Uterus (tissue), 2 donors: ENCODE measurements at regions not wholly inside any gene's neighbourhood (a gene's known extent, or its start where the extent isn't known, plus 50 kb on each side); places are given as distances from the start of the nearest gene placed in this dataset.

Experiments used
- POLR2A ChIP-seq, 2 donors: fragments of 450-650 bp; IDR thresholded peaks; one replicate each; pipeline ENCODE4 v1.6.1; 2016; ENCODE audit warnings: antibody characterized with exemption in 2 of 2, mild to moderate bottlenecking in 1 of 2, moderate library complexity in 1 of 2
- TF ChIP-seq, protein P1 (sequence below), 4 experiments: fragments of 200-600 bp in 2 of 4; fragments of 450-650 bp in 2 of 4; sonication (generic) in 2 of 4; IDR thresholded peaks; one replicate each; pipeline ENCODE4 v1.5.1; 2016 to 2019; ENCODE audit warnings: antibody characterized with exemption in 4 of 4, mild to moderate bottlenecking in 2 of 4, moderate library complexity in 1 of 4

GRCh38 chr14:96674121-96674520, 123.1 kb upstream of the VRK1 start:
- TF ChIP-seq POLR2A (IDR thresholded peaks at IDR 0.05) = no peak
- TF ChIP-seq, protein P1, sequence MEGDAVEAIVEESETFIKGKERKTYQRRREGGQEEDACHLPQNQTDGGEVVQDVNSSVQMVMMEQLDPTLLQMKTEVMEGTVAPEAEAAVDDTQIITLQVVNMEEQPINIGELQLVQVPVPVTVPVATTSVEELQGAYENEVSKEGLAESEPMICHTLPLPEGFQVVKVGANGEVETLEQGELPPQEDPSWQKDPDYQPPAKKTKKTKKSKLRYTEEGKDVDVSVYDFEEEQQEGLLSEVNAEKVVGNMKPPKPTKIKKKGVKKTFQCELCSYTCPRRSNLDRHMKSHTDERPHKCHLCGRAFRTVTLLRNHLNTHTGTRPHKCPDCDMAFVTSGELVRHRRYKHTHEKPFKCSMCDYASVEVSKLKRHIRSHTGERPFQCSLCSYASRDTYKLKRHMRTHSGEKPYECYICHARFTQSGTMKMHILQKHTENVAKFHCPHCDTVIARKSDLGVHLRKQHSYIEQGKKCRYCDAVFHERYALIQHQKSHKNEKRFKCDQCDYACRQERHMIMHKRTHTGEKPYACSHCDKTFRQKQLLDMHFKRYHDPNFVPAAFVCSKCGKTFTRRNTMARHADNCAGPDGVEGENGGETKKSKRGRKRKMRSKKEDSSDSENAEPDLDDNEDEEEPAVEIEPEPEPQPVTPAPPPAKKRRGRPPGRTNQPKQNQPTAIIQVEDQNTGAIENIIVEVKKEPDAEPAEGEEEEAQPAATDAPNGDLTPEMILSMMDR (IDR thresholded peaks at IDR 0.05) = no peak
